ENCODE measurements at regions not wholly inside any gene's neighbourhood (a gene's known extent, or its start where the extent isn't known, plus 50 kb on each side); places are given as distances from the start of the nearest gene placed in this dataset.

GRCh38 chr9:3043369-3043768 is 199.5 kb upstream of the PUM3 start:
- ChIA-PET CTCF (no interaction called here), POLR2A (no interaction called here)
- H3K4me3 ChIP-seq (ENCODE audit: low read depth, low read length): no peak overlapping the region
- TF ChIP-seq CTCF (IDR thresholded peaks at IDR 0.05; ENCODE audit: insufficient read depth, low read length, missing control alignments): no peak
- DNase-seq (ENCODE audit: low read depth, low spot score): peak; percentile 16

- TF ChIP-seq CTCF (IDR thresholded peaks at IDR 0.05; ENCODE audit: insufficient read depth, low read length, missing control alignments): no peak
- CTCF ChIA-PET: interaction anchor here (1.0 to 1.3 kb wide), 2 partner anchors 10 to 183 kb away, joined by 3 read pairs; no protein-coding TSS in a partner anchor
- no peak overlapping the region for H3K4me3 ChIP-seq (ENCODE audit: low read depth, low read length)
- peak; percentile 42 for DNase-seq (ENCODE audit: low read depth, low spot score)
- POLR2A ChIA-PET: no interaction called here
Observed at GRCh38 chr9:3040761-3041160, 196.9 kb upstream of the PUM3 start.

GRCh38 chr9:3036333-3036700 is 192.4 kb upstream of the PUM3 start:
- ChIA-PET CTCF (interaction anchor here (0.9 kb wide), 1 partner anchor 13 kb away, joined by 3 read pairs; no protein-coding TSS in a partner anchor), POLR2A (no interaction called here)
- no peak for DNase-seq (ENCODE audit: low read depth, low spot score)
- H3K4me3 ChIP-seq (ENCODE audit: low read depth, low read length): no peak overlapping the region
- TF ChIP-seq CTCF (IDR thresholded peaks at IDR 0.05; ENCODE audit: insufficient read depth, low read length, missing control alignments): no peak

- POLR2A ChIA-PET: no interaction called here
- no peak for DNase-seq (ENCODE audit: low read depth, low spot score)
- CTCF ChIA-PET: no interaction called here
- no peak for TF ChIP-seq CTCF (IDR thresholded peaks at IDR 0.05; ENCODE audit: insufficient read depth, low read length, missing control alignments)
- H3K4me3 ChIP-seq (ENCODE audit: low read depth, low read length): no peak overlapping the region
Observed at GRCh38 chr9:3035579-3036332, 191.9 kb upstream of the PUM3 start.

- ChIA-PET CTCF (interaction anchor here (0.8 to 1.4 kb wide), 2 partner anchors 9 to 15 kb away, joined by 3 to 5 read pairs; no protein-coding TSS in a partner anchor), POLR2A (no interaction called here)
- no peak for DNase-seq (ENCODE audit: low read depth, low spot score)
- no peak for TF ChIP-seq CTCF (IDR thresholded peaks at IDR 0.05; ENCODE audit: insufficient read depth, low read length, missing control alignments)
- no peak overlapping the region for H3K4me3 ChIP-seq (ENCODE audit: low read depth, low read length)
Observed at GRCh38 chr9:3032898-3033297, 189.0 kb upstream of the PUM3 start.

- POLR2A ChIA-PET: no interaction called here
- H3K4me3 ChIP-seq (ENCODE audit: low read depth, low read length): no peak overlapping the region
- CTCF ChIA-PET: interaction anchor here (1.3 to 1.9 kb wide), 2 partner anchors 8 to 171 kb away, joined by 4 read pairs; no protein-coding TSS in a partner anchor
- no peak for DNase-seq (ENCODE audit: low read depth, low spot score)
- no peak for TF ChIP-seq CTCF (IDR thresholded peaks at IDR 0.05; ENCODE audit: insufficient read depth, low read length, missing control alignments)
Observed at GRCh38 chr9:3028535-3028934, 184.6 kb upstream of the PUM3 start.

All from AG04449 (cell line).